Esophagus muscularis mucosa (tissue), 4 donors: ENCODE measurements at regions not wholly inside any gene's neighbourhood (a gene's known extent, or its start where the extent isn't known, plus 50 kb on each side); places are given as distances from the start of the nearest gene placed in this dataset.

Source experiments
- DNase-seq: peaks from one replicate; pipeline ENCODE4 v3.0.0-alpha.2; 2017; ENCODE audit errors: extremely low spot score
- H3K27ac ChIP-seq, 4 donors: fragments of 200-600 bp; sonication (generic); replicated peaks in 1 of 4; 1 replicate in 3 of 4; 2 replicates in 1 of 4; pipeline ENCODE4 v1.5.1; 2016 to 2019; ENCODE audit warnings: mild to moderate bottlenecking in 1 of 4
- H3K27me3 ChIP-seq, 4 donors: fragments of 200-600 bp; sonication (generic); one replicate each; pipeline versions ENCODE4 v1.5.1 to v1.6.0; 2016 to 2019
- H3K36me3 ChIP-seq, 4 donors: fragments of 200-600 bp; sonication (generic); one replicate each; pipeline ENCODE4 v1.5.1; 2016 to 2019
- H3K4me1 ChIP-seq, 4 donors: fragments of 200-600 bp; sonication (generic); one replicate each; pipeline ENCODE4 v1.5.1; 2016 to 2019
- H3K4me3 ChIP-seq, 4 donors: fragments of 200-600 bp; sonication (generic); 1 replicate in 2 of 4; 2 replicates in 2 of 4; pipeline ENCODE4 v1.5.1; 2016 to 2019; ENCODE audit warnings: mild to moderate bottlenecking in 4 of 4, moderate library complexity in 1 of 4
- H3K9me3 ChIP-seq, 4 donors: fragments of 200-600 bp; sonication (generic); 1 replicate in 3 of 4; 2 replicates in 1 of 4; pipeline ENCODE4 v1.5.1; 2016 to 2019
- CTCF ChIP-seq, 3 experiments: fragments of 200-600 bp in 2 of 3; fragments of 450-650 bp in 1 of 3; sonication (generic) in 2 of 3; IDR thresholded peaks; one replicate each; pipeline ENCODE4 v1.5.1; 2017 to 2019; ENCODE audit warnings: antibody characterized with exemption in 3 of 3, mild to moderate bottlenecking in 2 of 3, moderate library complexity in 1 of 3
- EP300 ChIP-seq: sonication (generic); formaldehyde crosslinking; IDR thresholded peaks from one replicate; pipeline ENCODE4 v1.6.1; 2017; ENCODE audit warnings: antibody characterized with exemption
- POLR2A ChIP-seq: fragments of 450-650 bp; IDR thresholded peaks from one replicate; pipeline ENCODE4 v1.6.1; 2017; ENCODE audit warnings: antibody characterized with exemption, moderate library complexity, mild to moderate bottlenecking, low read depth
- POLR2AphosphoS5 ChIP-seq, 2 donors: sonication (generic); formaldehyde crosslinking; IDR thresholded peaks; one replicate each; pipeline ENCODE4 v1.6.1; 2017; ENCODE audit warnings: antibody characterized with exemption in 2 of 2
- WGBS: methylation state at CpG from one replicate; pipeline ENCODE4 v1.1.5; 2018; 5-methylcytosine and 5-hydroxymethylcytosine counted together
- intact Hi-C: fragments of 100-400 bp; cut with DNase I; formaldehyde crosslinking; loops from one replicate; pipeline ENCODE4 v1.15.1; 2023

GRCh38 chr22:44423556-44424358, 74.3 kb downstream of the RTL6 start:
- Histone ChIP-seq H3K9me3 (peaks cover 0 to 18% (median 14%) of the 10 kb centered on the region in 4 donors), H3K27ac (no peak overlapping the region), H3K27me3 (no peaks in the 10 kb centered on the region), H3K4me1 (peaks cover 11 to 27% (median 19%) of the 10 kb centered on the region in 4 donors), H3K36me3 (no peaks in the 10 kb centered on the region), H3K4me3 (no peak overlapping the region)
- no peak for TF ChIP-seq POLR2A
- TF ChIP-seq EP300 = no peak
- TF ChIP-seq CTCF (IDR thresholded peaks at IDR 0.05) = no peak
- no peak for TF ChIP-seq POLR2AphosphoS5 (IDR thresholded peaks at IDR 0.05)
- no peak for DNase-seq
- intact Hi-C loops = no loop called here
- 88% methylated on average over 14 of the region's 14 CpGs for WGBS

GRCh38 chr22:44422746-44423380, 75.2 kb downstream of the RTL6 start:
- Histone ChIP-seq H3K36me3 (no peaks in the 10 kb centered on the region), H3K9me3 (peaks cover 0 to 19% (median 17%) of the 10 kb centered on the region in 4 donors), H3K27ac (no peak overlapping the region), H3K4me3 (no peak overlapping the region), H3K27me3 (no peaks in the 10 kb centered on the region), H3K4me1 (peaks cover 11 to 27% (median 19%) of the 10 kb centered on the region in 4 donors)
- 53% methylated on average over 12 of the region's 12 CpGs for WGBS
- intact Hi-C loops = no loop called here
- TF ChIP-seq POLR2A (no peak), CTCF (IDR thresholded peaks at IDR 0.05) (no peak), EP300 (no peak), POLR2AphosphoS5 (IDR thresholded peaks at IDR 0.05) (no peak)
- no peak for DNase-seq

GRCh38 chr22:44419429-44419828, 78.6 kb downstream of the RTL6 start:
- 78% methylated on average over 1 of the region's 1 CpG for WGBS
- H3K27me3 ChIP-seq = no peaks in the 10 kb centered on the region
- intact Hi-C loops = no loop called here
- H3K9me3 ChIP-seq = peaks cover 0 to 22% (median 17%) of the 10 kb centered on the region in 4 donors
- H3K4me1 ChIP-seq = peaks cover 2 to 20% (median 11%) of the 10 kb centered on the region in 4 donors
- no peaks in the 10 kb centered on the region for H3K36me3 ChIP-seq
- DNase-seq = no peak
- H3K27ac ChIP-seq = no peak overlapping the region
- no peak overlapping the region for H3K4me3 ChIP-seq
- no peak for TF ChIP-seq POLR2AphosphoS5 (IDR thresholded peaks at IDR 0.05)
- no peak for TF ChIP-seq CTCF (IDR thresholded peaks at IDR 0.05)
- TF ChIP-seq EP300 = no peak
- no peak for TF ChIP-seq POLR2A

- intact Hi-C loops = no loop called here
- Histone ChIP-seq H3K27ac (no peak overlapping the region), H3K36me3 (no peaks in the 10 kb centered on the region), H3K27me3 (no peaks in the 10 kb centered on the region), H3K4me3 (no peak overlapping the region), H3K4me1 (peaks cover 7 to 16% (median 11%) of the 10 kb centered on the region in 4 donors), H3K9me3 (peaks cover 0 to 4% (median 0%) of the 10 kb centered on the region in 4 donors)
- WGBS = 91% methylated on average over 11 of the region's 11 CpGs
- DNase-seq = no peak
- TF ChIP-seq POLR2AphosphoS5 (IDR thresholded peaks at IDR 0.05) = no peak
- TF ChIP-seq POLR2A = no peak
- no peak for TF ChIP-seq EP300
- TF ChIP-seq CTCF (IDR thresholded peaks at IDR 0.05) = no peak
Observed at GRCh38 chr22:44413211-44413610, 84.8 kb downstream of the RTL6 start.
